HG03139 (cell line): ENCODE measurements at regions not wholly inside any gene's neighbourhood (a gene's known extent, or its start where the extent isn't known, plus 50 kb on each side); places are given as distances from the start of the nearest gene placed in this dataset.

Source experiments
- ATAC-seq: cut with Tn5 transposase; IDR thresholded peaks from one replicate; pipeline ENCODE4 v1.9.1; 2021; ENCODE audit not compliant: unreplicated experiment

- no peak for ATAC-seq
Measured at GRCh38 chr1:81582467-81582986, 218.2 kb upstream of the ADGRL2 start.

DNA sequence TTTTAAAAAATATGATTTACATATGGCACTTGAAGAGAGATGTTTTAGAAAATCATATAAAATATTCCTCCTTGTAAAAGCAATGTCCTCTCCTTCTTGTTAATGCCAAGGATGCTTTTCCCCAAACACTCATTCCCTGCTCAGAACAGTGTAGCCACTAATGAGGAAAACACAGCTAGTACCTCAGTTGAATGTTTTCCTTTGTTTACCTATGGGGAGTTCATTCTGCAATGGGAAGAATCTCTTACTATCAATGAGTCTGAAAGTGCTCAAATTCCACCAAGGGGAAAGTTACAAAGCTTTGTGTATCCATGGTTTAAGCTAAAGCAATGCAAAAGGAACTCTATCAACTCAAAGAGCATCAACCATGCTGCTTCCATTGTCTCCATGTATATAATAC lies 221.9 kb upstream of the ADGRL2 start:
- ATAC-seq, result no peak

GRCh38 chr1:81577004-81577697 lies 223.6 kb upstream of the ADGRL2 start:
- no peak for ATAC-seq

- no peak for ATAC-seq
Measured at GRCh38 chr1:81574408-81574807, 226.3 kb upstream of the ADGRL2 start.

DNA sequence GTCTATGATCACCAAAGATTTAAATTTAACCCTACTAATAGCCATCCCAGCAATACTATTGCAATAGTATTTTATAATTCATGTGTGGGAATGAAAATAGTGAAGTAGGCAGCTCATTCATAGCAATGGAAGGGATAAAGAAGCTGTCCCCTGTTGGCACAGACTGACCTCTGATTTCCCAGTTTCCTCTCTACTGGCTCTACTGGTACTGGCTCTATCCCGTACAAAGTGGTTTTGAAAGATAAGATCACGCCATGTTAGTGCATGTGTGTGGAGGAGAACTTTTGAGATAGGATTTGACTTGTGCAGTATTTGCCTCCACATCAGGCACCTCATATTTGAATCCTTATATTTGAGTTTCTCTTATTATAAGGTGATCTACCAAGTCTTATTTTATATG lies 227.3 kb upstream of the ADGRL2 start:
- ATAC-seq, result no peak

DNA sequence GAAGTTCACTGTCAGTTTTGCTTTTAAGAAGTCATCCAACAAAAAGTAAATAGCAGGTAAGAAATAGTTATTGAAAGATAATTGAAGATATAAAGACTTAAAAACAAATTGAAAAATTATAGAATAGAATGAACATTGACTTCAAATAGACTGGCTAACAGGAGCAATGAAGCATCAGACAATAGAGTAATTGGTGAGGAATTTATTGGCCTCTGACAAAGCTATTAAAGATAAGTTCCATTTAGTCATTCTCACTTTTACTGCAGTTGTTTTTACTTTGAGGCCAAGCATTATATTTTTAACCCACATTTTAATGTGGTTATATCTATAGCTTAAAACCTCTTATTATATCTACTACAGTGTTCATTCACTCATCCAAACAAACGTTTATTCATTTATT lies 228.8 kb upstream of the ADGRL2 start:
- ATAC-seq, result no peak

DNA sequence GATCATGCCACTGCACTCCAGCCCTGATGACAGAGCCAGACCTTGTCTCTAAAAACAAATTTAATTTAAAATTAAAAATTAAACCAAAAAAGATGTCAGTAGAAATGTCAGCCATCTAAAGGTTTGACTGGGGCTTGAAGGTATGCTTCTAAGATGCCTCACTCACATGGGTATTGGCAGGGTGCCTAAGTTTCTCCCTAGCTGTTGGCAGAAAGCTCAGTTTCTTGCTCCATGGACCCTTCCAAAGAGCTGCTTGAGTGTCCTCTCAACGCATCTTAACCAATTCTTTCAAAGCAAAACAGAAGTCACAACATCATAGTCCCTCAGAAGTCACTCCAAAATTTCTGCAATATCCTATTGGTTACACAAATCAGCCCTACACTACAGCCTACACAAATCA lies 231.0 kb upstream of the ADGRL2 start:
- no peak for ATAC-seq

- ATAC-seq, result no peak
Measured at GRCh38 chr1:81563632-81564031, 237.1 kb upstream of the ADGRL2 start.

GRCh38 chr1:81562934-81563333 lies 237.8 kb upstream of the ADGRL2 start:
- ATAC-seq, result no peak

GRCh38 chr1:81560629-81561028 lies 240.1 kb upstream of the ADGRL2 start:
- no peak for ATAC-seq

DNA sequence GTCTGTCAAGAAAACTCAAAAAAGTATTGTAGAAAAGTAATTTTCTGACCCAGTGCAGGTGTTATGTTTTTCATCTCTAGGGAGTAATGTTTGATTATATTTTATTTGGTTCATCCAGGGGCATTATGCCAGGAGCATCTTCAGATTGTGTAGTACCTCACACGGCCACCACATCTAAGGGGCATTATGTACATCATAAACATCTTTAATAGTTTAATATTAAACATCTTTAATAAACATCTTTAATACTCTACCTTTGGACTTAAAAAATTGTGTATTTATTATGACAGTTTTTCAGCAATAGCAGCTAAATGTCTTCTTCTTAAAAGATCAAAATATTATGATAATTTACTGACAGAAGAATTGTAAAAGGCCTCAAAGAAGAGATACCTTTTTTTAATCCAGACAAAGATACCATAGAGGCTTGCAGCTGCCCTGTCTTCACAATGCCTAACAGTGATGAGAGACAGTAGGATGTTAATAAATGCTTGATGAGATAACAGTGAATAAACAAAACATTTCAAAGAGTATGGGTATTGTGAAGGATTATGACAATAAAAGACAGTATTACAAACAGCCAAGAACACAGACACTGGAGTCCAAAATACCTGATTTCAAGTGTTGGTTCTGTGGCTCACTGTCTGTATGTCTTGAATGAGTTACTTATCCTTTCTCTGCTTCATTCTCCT lies 240.9 kb upstream of the ADGRL2 start:
- no peak for ATAC-seq

GRCh38 chr1:81558291-81559076 lies 242.2 kb upstream of the ADGRL2 start:
- no peak for ATAC-seq

DNA sequence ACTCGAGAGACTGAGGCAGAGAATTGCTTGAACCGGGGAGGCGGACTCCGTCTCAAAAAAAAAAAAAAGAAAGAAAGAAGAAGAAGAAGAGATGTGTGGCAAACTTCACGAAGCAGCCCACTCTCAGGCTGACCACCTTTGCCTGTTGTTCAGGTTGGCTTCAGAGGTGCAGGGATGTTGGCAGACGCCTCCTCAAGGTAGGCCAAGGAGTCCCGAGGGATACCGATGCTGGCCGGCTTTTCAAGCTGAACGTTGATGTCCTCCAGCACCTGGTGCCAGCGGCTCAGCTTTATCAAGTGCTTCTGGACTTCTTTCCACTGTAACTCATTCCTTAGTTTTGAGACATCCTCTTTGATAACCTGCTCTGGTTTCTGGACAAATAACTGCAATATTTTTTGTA lies 243.8 kb upstream of the ADGRL2 start:
- no peak for ATAC-seq

DNA sequence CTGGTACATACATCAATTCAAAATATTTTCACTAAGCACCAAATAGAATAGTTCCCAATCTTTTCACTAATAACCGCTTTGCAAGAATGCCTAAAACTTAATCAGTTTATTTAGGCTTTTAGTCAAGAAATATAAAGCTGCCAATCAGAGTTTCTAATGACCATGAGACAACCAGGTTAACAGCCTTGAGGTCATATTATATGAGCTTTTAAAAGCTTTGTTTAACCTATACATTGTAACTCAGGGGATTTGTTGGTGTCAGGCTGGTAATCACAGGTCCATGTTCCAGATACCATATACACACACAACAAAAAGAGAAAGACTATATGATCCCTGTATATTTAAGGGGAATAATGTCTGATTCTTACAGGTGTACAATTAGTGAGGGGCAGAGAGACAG lies 246.2 kb upstream of the ADGRL2 start:
- no peak for ATAC-seq

DNA sequence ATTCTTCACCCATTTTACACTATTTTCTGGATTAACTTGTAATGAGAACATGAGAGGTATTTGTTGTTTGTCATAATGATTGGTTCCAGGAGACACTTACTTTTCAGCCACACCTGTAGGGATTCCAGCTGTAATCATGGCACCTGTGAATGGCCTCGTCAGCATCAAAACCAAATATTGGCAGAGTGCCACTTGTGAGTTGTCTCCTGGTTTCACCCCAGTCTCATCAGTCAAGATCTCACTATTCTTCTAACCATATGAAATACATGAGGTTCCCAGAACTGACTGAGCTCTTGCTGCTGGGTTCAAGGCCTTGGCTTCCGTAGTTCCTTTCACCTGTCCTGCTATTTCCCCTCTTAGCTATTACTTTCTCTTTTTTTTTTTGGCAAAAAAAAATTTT lies 246.6 kb upstream of the ADGRL2 start:
- no peak for ATAC-seq

- no peak for ATAC-seq
Measured at GRCh38 chr1:81553503-81553902, 247.2 kb upstream of the ADGRL2 start.

DNA sequence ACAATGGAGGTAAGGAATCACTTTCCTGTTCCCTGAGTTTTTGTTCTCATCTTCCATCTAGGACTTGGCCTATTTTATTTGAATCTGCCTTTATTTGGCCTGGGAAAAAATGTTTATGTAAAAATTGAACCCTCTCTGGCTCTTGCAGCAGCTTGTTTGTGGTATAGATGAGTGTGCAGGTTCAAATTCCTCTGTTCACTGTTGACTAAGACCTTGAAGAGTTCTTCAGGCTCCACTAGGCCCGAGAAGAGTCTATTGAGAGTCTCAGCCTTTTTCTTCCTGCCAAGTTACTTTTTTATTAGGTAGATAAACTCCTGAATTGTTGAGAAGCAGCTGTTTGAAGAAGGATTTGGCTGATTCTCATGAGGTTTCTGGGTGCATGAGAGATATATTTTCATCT lies 248.8 kb upstream of the ADGRL2 start:
- no peak for ATAC-seq

- no peak for ATAC-seq
Measured at GRCh38 chr1:81550753-81551152, 250.0 kb upstream of the ADGRL2 start.

- ATAC-seq, result peak; percentile 43
Measured at GRCh38 chr1:81549588-81550127, 251.1 kb upstream of the ADGRL2 start.

DNA sequence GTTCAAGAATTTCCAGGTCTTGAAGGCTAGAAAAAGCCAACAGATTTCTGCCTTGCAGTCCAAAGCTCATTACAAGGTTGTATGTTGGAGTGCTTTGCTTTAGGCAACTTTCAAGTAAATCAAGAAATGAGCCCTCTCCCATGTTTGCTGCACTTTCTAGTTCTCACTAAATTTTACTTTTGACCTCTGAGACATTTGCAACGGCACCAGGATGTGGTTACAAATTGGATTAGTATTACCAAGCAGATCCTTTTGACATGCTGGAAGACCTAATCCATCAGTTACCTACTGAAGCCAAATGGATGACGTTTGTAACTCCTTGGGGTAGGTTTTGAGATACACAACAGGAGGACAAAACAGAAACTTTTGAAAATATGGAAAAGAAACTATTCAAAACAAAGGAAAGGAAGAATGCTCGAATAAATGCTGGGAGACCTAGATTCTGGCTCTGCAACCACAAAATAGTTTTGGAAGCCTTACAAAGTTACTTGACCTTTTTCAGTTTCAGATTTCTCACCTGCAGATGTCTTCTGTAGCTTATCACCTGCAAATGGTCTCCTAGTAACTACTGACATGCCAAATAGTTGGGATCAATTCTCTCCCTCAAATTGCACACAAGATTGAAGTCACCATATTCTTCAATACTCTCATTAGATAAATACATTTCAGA lies 251.7 kb upstream of the ADGRL2 start:
- peak; percentile 39 for ATAC-seq

DNA sequence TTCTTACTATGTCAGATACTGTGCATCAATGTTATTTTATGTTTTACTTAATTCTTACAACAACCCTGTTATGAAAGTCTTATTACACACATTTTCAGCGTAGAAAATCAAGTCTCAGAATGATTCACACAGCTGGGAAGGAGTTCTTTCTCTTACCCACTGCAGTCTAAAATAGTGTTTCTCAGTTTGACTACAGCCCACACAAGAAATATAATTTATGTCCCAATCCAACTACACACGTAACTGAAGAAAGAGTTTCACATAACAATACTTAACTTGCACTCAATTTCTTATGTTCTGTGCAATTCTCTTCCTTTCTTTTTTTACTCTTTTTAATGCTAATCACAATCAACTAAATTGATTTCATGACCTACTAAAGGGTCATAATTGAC lies 252.8 kb upstream of the ADGRL2 start:
- peak; percentile 63 for ATAC-seq
